Neural cell (in vitro differentiated cells): ENCODE measurements at regions not wholly inside any gene's neighbourhood (a gene's known extent, or its start where the extent isn't known, plus 50 kb on each side); places are given as distances from the start of the nearest gene placed in this dataset.
A peak's percentile ranks its signal among the peaks of the same experiment; 100 is the strongest.

Experiments
- CTCF ChIP-seq: fragments of 450-650 bp; IDR thresholded peaks from 2 replicates; pipeline ENCODE4 v1.5.1; 2014; ENCODE audit warnings: antibody characterized with exemption, mild to moderate bottlenecking, moderate library complexity; ENCODE audit not compliant: poor library complexity, severe bottlenecking
- EP300 ChIP-seq: fragments of 450-650 bp; conservative IDR thresholded peaks from 2 replicates; pipeline ENCODE4 v1.6.1; 2014; ENCODE audit warnings: antibody characterized with exemption, mild to moderate bottlenecking, moderate library complexity; ENCODE audit not compliant: poor library complexity, severe bottlenecking
- POLR2AphosphoS5 ChIP-seq: IDR thresholded peaks from 2 replicates; pipeline ENCODE4 v1.6.1; 2012
- REST ChIP-seq: IDR thresholded peaks from 2 replicates; pipeline ENCODE4 v1.6.1; 2012; ENCODE audit warnings: borderline replicate concordance
- SMC3 ChIP-seq: fragments of 450-650 bp; conservative IDR thresholded peaks from 2 replicates; pipeline ENCODE4 v1.6.1; 2014; ENCODE audit warnings: antibody characterized with exemption, mild to moderate bottlenecking, moderate library complexity; ENCODE audit not compliant: poor library complexity

GRCh38 chr10:78211561-78212051 lies 177.9 kb downstream of the RPS24 start:
- TF ChIP-seq EP300 = peak; percentile 14
- peak; percentile 92 for TF ChIP-seq CTCF
- TF ChIP-seq REST = no peak
- peak; percentile 96 for TF ChIP-seq SMC3
- no peak for TF ChIP-seq POLR2AphosphoS5
